Endothelial cell (in vitro differentiated cells): ENCODE measurements at regions not wholly inside any gene's neighbourhood (a gene's known extent, or its start where the extent isn't known, plus 50 kb on each side); places are given as distances from the start of the nearest gene placed in this dataset.

Source experiments
- DNase-seq: peaks from one replicate; pipeline ENCODE4 v3.0.0; 2021; ENCODE audit warnings: low spot score
- H3K27ac Mint-ChIP-seq: one replicate; pipeline ENCODE4 v1.8.0; 2021; ENCODE audit warnings: mixed read lengths, inconsistent platforms; ENCODE audit not compliant: unreplicated experiment
- H3K27me3 Mint-ChIP-seq: one replicate; pipeline ENCODE4 v1.8.0; 2021; ENCODE audit warnings: mild to moderate bottlenecking, moderate library complexity, mixed read lengths, inconsistent platforms; ENCODE audit not compliant: unreplicated experiment
- H3K36me3 Mint-ChIP-seq: one replicate; pipeline ENCODE4 v1.8.0; 2021; ENCODE audit warnings: mild to moderate bottlenecking, low read depth, mixed read lengths, inconsistent platforms; ENCODE audit not compliant: unreplicated experiment
- H3K4me1 Mint-ChIP-seq: one replicate; pipeline ENCODE4 v1.8.0; 2021; ENCODE audit warnings: mild to moderate bottlenecking, mixed read lengths, inconsistent platforms; ENCODE audit not compliant: unreplicated experiment
- H3K4me3 Mint-ChIP-seq: one replicate; pipeline ENCODE4 v1.8.0; 2021; ENCODE audit warnings: mild to moderate bottlenecking, mixed read lengths, inconsistent platforms; ENCODE audit not compliant: unreplicated experiment
- H3K9me3 Mint-ChIP-seq: one replicate; pipeline ENCODE4 v1.8.0; 2021; ENCODE audit warnings: mixed read lengths, inconsistent platforms; ENCODE audit not compliant: unreplicated experiment
- TF ChIP-seq, protein P1 (sequence below): fragments of 200-600 bp; sonication (generic); IDR thresholded peaks from one replicate; pipeline ENCODE4 v1.5.0; 2021; ENCODE audit warnings: antibody characterized with exemption; ENCODE audit not compliant: unreplicated experiment

DNA sequence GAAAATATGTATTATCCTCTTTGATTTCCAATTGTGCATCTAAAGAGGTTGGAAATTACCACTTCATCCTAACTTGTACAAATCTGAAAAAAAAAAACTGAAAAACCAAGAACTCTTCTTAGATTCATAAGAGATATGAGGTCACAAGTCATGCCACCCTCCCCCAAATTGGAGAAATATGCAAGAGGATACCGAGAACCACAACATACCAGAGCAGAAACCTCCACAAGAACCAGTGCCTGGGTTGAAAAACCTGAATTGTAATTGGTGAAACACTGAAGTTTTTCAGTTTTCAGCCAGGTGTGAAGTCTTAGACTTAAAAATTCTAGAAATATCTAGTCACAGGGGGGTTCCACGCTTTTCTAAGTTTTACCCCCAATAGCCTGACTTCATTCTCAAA lies 1029.5 kb upstream of the LRRTM1 start:
- TF ChIP-seq, protein P1, sequence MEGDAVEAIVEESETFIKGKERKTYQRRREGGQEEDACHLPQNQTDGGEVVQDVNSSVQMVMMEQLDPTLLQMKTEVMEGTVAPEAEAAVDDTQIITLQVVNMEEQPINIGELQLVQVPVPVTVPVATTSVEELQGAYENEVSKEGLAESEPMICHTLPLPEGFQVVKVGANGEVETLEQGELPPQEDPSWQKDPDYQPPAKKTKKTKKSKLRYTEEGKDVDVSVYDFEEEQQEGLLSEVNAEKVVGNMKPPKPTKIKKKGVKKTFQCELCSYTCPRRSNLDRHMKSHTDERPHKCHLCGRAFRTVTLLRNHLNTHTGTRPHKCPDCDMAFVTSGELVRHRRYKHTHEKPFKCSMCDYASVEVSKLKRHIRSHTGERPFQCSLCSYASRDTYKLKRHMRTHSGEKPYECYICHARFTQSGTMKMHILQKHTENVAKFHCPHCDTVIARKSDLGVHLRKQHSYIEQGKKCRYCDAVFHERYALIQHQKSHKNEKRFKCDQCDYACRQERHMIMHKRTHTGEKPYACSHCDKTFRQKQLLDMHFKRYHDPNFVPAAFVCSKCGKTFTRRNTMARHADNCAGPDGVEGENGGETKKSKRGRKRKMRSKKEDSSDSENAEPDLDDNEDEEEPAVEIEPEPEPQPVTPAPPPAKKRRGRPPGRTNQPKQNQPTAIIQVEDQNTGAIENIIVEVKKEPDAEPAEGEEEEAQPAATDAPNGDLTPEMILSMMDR: no peak
- Mint-ChIP-seq H3K9me3 (no peaks in the 10 kb centered on the region), H3K27ac (no peak overlapping the region), H3K36me3 (no peaks in the 10 kb centered on the region), H3K4me1 (no peaks in the 10 kb centered on the region), H3K4me3 (no peak overlapping the region), H3K27me3 (no peaks in the 10 kb centered on the region)
- no peak for DNase-seq

DNA sequence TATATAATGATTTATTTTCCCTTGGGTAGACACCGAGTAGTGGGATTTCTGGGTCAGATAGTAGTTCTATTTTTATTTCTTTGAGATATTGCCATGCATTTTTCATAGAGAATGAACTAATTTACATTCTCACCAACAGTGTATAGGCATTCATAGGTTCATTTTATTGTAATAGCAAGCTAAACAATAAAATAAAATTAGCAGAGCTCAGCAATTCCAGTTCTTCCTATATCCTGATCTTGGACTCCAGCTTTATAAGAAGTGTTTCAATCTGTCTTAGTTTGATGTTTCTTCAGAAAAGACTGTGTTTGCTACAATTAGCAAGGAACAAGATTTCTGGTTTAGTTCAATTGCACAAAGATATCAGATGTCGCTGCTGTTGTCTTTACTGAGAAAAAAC lies 1024.4 kb upstream of the LRRTM1 start:
- no peak overlapping the region for H3K27ac Mint-ChIP-seq
- no peaks in the 10 kb centered on the region for H3K36me3 Mint-ChIP-seq
- H3K4me1 Mint-ChIP-seq: no peaks in the 10 kb centered on the region
- no peaks in the 10 kb centered on the region for H3K27me3 Mint-ChIP-seq
- no peak for DNase-seq
- H3K9me3 Mint-ChIP-seq: no peaks in the 10 kb centered on the region
- TF ChIP-seq, protein P1: no peak
- no peak overlapping the region for H3K4me3 Mint-ChIP-seq

DNA sequence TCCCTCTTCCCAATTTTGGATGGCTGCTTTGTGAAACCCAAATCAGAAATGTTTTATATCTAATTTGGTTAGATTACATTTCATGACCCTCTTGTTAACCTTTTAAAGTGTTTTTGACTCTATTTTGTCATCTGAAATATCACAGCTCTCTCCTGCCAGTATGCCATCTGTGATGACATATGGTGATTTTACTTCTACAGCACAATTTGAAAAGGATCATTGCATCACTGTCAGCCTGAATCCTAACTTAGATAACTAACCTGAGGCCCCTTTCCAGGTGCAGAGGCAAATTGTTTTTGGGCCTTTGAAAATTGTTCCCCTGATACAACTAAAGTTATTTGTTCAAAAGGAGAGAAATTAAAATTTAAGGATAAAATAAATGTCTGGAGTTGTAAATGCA lies 1023.4 kb upstream of the LRRTM1 start:
- no peaks in the 10 kb centered on the region for H3K9me3 Mint-ChIP-seq
- H3K36me3 Mint-ChIP-seq: no peaks in the 10 kb centered on the region
- no peaks in the 10 kb centered on the region for H3K27me3 Mint-ChIP-seq
- DNase-seq: no peak
- no peak overlapping the region for H3K4me3 Mint-ChIP-seq
- TF ChIP-seq, protein P1: no peak
- H3K27ac Mint-ChIP-seq: no peak overlapping the region
- H3K4me1 Mint-ChIP-seq: no peaks in the 10 kb centered on the region

DNA sequence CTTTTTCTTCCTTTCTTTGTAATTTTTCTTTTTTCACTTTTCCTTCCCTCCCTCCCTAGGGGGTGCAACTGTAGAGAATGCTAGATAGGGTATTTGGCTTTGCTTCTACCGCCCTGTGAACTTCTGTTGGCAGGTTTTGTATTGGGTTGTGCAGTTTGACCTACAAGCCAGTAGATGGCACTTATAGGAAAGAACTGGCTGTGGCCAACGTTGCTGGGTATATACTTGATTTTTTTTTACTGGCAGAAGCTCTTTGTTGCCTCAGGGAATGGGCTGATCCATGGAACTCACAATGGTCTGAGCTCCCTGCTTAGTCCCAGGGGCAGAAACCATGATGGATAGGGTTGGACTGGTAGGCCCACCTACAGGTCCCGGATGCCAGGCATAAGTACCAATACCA lies 1019.5 kb upstream of the LRRTM1 start:
- no peak overlapping the region for H3K4me3 Mint-ChIP-seq
- peak; percentile 14 for DNase-seq
- H3K9me3 Mint-ChIP-seq: no peaks in the 10 kb centered on the region
- H3K27me3 Mint-ChIP-seq: no peaks in the 10 kb centered on the region
- H3K36me3 Mint-ChIP-seq: no peaks in the 10 kb centered on the region
- no peak overlapping the region for H3K27ac Mint-ChIP-seq
- TF ChIP-seq, protein P1: peak; percentile 48
- H3K4me1 Mint-ChIP-seq: no peaks in the 10 kb centered on the region

DNA sequence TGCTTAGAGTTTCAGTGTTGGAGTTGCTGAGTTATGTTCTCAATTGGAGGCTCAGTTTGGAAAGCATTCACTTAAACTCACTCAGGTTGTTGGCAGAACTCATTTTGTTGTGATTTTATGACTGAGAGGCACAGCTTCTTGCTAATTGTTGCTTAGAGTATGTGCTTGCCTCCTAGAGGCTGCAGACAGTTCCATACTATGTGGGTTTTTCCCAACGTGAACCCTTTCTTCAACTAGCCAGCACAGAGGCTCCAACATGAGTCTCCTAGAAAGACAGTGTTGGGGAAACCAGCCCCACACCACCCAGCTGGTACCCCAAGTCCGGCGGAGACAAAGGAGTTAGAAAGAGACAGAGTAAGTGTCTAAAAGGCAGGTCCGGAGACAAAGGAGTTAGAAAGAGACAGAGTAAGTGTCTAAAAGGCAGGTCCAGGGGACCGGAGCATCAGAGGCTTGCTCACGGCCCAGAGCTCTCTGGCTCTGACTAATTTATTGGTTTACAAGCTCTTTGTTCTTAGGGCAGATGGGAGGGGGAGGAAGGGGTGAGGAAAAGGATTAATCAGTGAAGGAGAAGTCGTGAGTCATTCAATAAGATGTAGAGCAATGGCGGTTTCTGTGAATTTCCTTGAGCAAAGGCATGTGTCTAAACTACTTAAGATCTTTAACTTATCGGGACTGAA lies 999.7 kb upstream of the LRRTM1 start:
- H3K27ac Mint-ChIP-seq: no peak overlapping the region
- no peak overlapping the region for H3K4me3 Mint-ChIP-seq
- TF ChIP-seq, protein P1: no peak
- H3K9me3 Mint-ChIP-seq: no peaks in the 10 kb centered on the region
- peaks cover 2% of the 10 kb centered on the region for H3K27me3 Mint-ChIP-seq
- no peak for DNase-seq
- no peaks in the 10 kb centered on the region for H3K36me3 Mint-ChIP-seq
- no peaks in the 10 kb centered on the region for H3K4me1 Mint-ChIP-seq
